Muscle of leg (tissue), 3 donors: ENCODE measurements at regions not wholly inside any gene's neighbourhood (a gene's known extent, or its start where the extent isn't known, plus 50 kb on each side); places are given as distances from the start of the nearest gene placed in this dataset.

Experiments
- DNase-seq: peaks from one replicate; pipeline ENCODE4 v3.0.0; 2013
- H3K27ac ChIP-seq: one replicate; pipeline ENCODE4 v1.5.1; 2013; ENCODE audit warnings: mild to moderate bottlenecking, low read length, control low read depth
- H3K27me3 ChIP-seq: one replicate; pipeline ENCODE4 v1.6.1; 2013; ENCODE audit warnings: low read length; ENCODE audit not compliant: control insufficient read depth, insufficient read depth
- H3K36me3 ChIP-seq: one replicate; pipeline ENCODE4 v1.6.1; 2013; ENCODE audit warnings: low read length; ENCODE audit not compliant: control insufficient read depth, insufficient read depth
- H3K4me1 ChIP-seq: one replicate; pipeline ENCODE4 v1.6.1; 2013; ENCODE audit warnings: low read length; ENCODE audit not compliant: control insufficient read depth, insufficient read depth
- H3K4me3 ChIP-seq: one replicate; pipeline ENCODE4 v1.5.1; 2013; ENCODE audit warnings: low read length, control low read depth
- H3K9me3 ChIP-seq: replicated peaks from 2 replicates; pipeline ENCODE4 v1.6.1; 2013; ENCODE audit warnings: low read depth, low read length; ENCODE audit not compliant: control insufficient read depth
- WGBS: methylation state at CpG from one replicate; pipeline ENCODE4 v1.1.5; 2013; ENCODE audit warnings: missing lambda C conversion rate; ENCODE audit not compliant: insufficient coverage; 5-methylcytosine and 5-hydroxymethylcytosine counted together

DNA sequence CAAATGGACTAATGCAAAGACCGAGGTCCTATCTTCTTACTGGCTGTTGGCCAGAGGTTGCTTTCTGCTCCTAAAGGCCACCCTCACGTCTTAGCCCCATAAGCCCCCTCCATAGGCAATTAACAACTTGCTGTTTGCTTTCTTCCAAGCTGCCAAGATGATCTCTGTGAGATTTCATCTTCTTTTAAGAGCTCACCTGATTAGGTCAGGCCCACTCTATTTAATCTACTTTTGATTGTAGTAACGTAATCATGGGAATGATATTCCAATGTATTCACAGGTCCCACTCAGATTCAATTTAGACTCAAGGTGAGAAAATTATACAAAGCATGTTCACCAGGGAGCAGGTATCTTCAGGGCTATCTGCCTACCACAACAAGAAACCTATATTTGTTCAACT lies 84.4 kb upstream of the RAD23B start:
- Histone ChIP-seq H3K27me3 (no peaks in the 10 kb centered on the region), H3K4me1 (no peaks in the 10 kb centered on the region), H3K4me3 (no peak overlapping the region), H3K36me3 (no peaks in the 10 kb centered on the region), H3K9me3 (peaks cover 5% of the 10 kb centered on the region), H3K27ac (no peak overlapping the region)
- no CpG with 5 or more reads among the region's 3 CpGs for WGBS
- DNase-seq, result no peak

DNA sequence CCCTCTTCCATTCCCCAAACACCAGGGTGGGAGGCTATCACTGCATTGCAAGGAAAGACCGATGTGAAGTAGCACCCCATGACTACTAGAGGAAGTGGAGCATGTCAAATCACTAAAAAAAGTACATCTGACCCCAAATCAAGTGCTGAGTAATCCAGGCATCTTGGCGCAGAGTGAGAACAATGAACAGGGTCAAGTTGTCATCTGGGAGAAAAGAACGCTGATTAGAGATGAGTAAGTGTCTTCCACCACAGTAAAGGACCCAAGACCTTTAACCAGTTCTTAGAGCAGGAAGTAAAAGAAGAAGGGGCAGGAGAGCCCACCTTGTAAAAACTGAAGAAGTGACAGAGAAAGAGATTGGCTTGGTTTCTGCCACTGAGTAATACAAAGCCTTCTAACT lies 75.0 kb upstream of the RAD23B start:
- Histone ChIP-seq H3K36me3 (no peaks in the 10 kb centered on the region), H3K27me3 (no peaks in the 10 kb centered on the region), H3K27ac (no peak overlapping the region), H3K9me3 (peaks cover under 1% of the 10 kb centered on the region), H3K4me3 (no peak overlapping the region), H3K4me1 (no peaks in the 10 kb centered on the region)
- no CpG with 5 or more reads among the region's 3 CpGs for WGBS
- no peak for DNase-seq

GRCh38 chr9:107210775-107211174 lies 72.3 kb upstream of the RAD23B start:
- DNase-seq, result no peak
- Histone ChIP-seq H3K36me3 (no peaks in the 10 kb centered on the region), H3K27me3 (no peaks in the 10 kb centered on the region), H3K27ac (no peak overlapping the region), H3K9me3 (no peaks in the 10 kb centered on the region), H3K4me3 (no peak overlapping the region), H3K4me1 (no peaks in the 10 kb centered on the region)
- 88% methylated on average over 6 of the region's 6 CpGs for WGBS

GRCh38 chr9:107211284-107211923 lies 71.7 kb upstream of the RAD23B start:
- Histone ChIP-seq H3K4me1 (no peaks in the 10 kb centered on the region), H3K27me3 (no peaks in the 10 kb centered on the region), H3K27ac (no peak overlapping the region), H3K36me3 (no peaks in the 10 kb centered on the region), H3K9me3 (no peaks in the 10 kb centered on the region), H3K4me3 (no peak overlapping the region)
- 53% methylated on average over 3 of the region's 9 CpGs for WGBS
- DNase-seq, result no peak

- H3K4me1 ChIP-seq, result no peaks in the 10 kb centered on the region
- WGBS, result no CpG with 5 or more reads among the region's 5 CpGs
- no peak overlapping the region for H3K27ac ChIP-seq
- no peak overlapping the region for H3K4me3 ChIP-seq
- H3K9me3 ChIP-seq, result no peaks in the 10 kb centered on the region
- DNase-seq, result no peak
- H3K27me3 ChIP-seq, result no peaks in the 10 kb centered on the region
- no peaks in the 10 kb centered on the region for H3K36me3 ChIP-seq
Measured at GRCh38 chr9:107212613-107213012, 70.5 kb upstream of the RAD23B start.

- Histone ChIP-seq H3K27ac (no peak overlapping the region), H3K36me3 (no peaks in the 10 kb centered on the region), H3K27me3 (no peaks in the 10 kb centered on the region), H3K4me3 (no peak overlapping the region), H3K9me3 (no peaks in the 10 kb centered on the region), H3K4me1 (no peaks in the 10 kb centered on the region)
- DNase-seq, result no peak
- no CpG with 5 or more reads among the region's 6 CpGs for WGBS
Measured at GRCh38 chr9:107213080-107213479, 70.0 kb upstream of the RAD23B start.

- no peaks in the 10 kb centered on the region for H3K27me3 ChIP-seq
- no peaks in the 10 kb centered on the region for H3K4me1 ChIP-seq
- 67% methylated on average over 2 of the region's 6 CpGs for WGBS
- DNase-seq, result no peak
- no peaks in the 10 kb centered on the region for H3K9me3 ChIP-seq
- H3K4me3 ChIP-seq, result no peak overlapping the region
- H3K27ac ChIP-seq, result no peak overlapping the region
- no peaks in the 10 kb centered on the region for H3K36me3 ChIP-seq
Measured at GRCh38 chr9:107213561-107214028, 69.5 kb upstream of the RAD23B start.

GRCh38 chr9:107214381-107214780 lies 68.7 kb upstream of the RAD23B start:
- no peak overlapping the region for H3K27ac ChIP-seq
- no peak overlapping the region for H3K4me3 ChIP-seq
- H3K4me1 ChIP-seq, result no peaks in the 10 kb centered on the region
- no peaks in the 10 kb centered on the region for H3K27me3 ChIP-seq
- no peaks in the 10 kb centered on the region for H3K9me3 ChIP-seq
- WGBS, result no CpG with 5 or more reads among the region's 3 CpGs
- DNase-seq, result no peak
- no peaks in the 10 kb centered on the region for H3K36me3 ChIP-seq

DNA sequence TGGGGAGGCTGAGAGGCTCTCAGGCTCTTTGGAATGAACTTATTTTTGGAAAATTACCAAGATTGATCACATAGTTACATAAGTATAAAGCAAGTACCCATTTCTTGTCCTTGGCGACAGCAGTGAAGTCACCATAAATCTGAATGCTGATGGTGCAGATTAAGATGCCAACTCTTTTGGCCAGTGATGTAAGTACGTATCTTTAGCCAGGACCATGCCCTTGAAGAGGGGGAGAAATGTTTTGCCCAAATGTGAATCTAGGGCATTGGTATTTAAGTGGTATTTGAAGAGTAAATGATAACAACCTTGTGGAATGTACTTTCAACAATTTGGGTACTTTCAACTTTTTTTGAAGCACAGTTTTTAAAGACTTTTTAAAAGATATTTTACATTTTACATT lies 68.2 kb upstream of the RAD23B start:
- DNase-seq, result no peak
- Histone ChIP-seq H3K27me3 (no peaks in the 10 kb centered on the region), H3K36me3 (no peaks in the 10 kb centered on the region), H3K27ac (no peak overlapping the region), H3K9me3 (no peaks in the 10 kb centered on the region), H3K4me3 (no peak overlapping the region), H3K4me1 (no peaks in the 10 kb centered on the region)
- 85% methylated on average over 2 of the region's 2 CpGs for WGBS

- 100% methylated on average over 1 of the region's 2 CpGs for WGBS
- no peaks in the 10 kb centered on the region for H3K36me3 ChIP-seq
Measured at GRCh38 chr9:107215381-107215780, 67.7 kb upstream of the RAD23B start.

GRCh38 chr9:107216329-107216728 lies 66.8 kb upstream of the RAD23B start:
- H3K9me3 ChIP-seq, result no peaks in the 10 kb centered on the region
- H3K27ac ChIP-seq, result no peak overlapping the region
- no peaks in the 10 kb centered on the region for H3K4me1 ChIP-seq
- no peaks in the 10 kb centered on the region for H3K36me3 ChIP-seq
- WGBS, result 81% methylated on average over 3 of the region's 4 CpGs
- no peak for DNase-seq
- no peaks in the 10 kb centered on the region for H3K27me3 ChIP-seq
- no peak overlapping the region for H3K4me3 ChIP-seq

More at GRCh38 chr9:107215381-107215780, 67.7 kb upstream of the RAD23B start:
- Histone ChIP-seq H3K4me3 (no peak overlapping the region), H3K27ac (no peak overlapping the region), H3K4me1 (no peaks in the 10 kb centered on the region), H3K27me3 (no peaks in the 10 kb centered on the region), H3K9me3 (no peaks in the 10 kb centered on the region)
- DNase-seq, result no peak
